Pancreas (tissue), 10 donors: ENCODE measurements at regions not wholly inside any gene's neighbourhood (a gene's known extent, or its start where the extent isn't known, plus 50 kb on each side); places are given as distances from the start of the nearest gene placed in this dataset.

Source experiments
- ATAC-seq, 4 donors: fragments of 200-7000 bp; cut with Tn5 transposase; one replicate each; pipeline versions ENCODE4 v1.8.0 to v1.9.1; 2020; ENCODE audit warnings: mild to moderate bottlenecking in 4 of 4, moderate library complexity in 4 of 4
- DNase-seq, 6 donors: peaks; one replicate each; pipeline ENCODE4 v3.0.0-alpha.2; 2020
- FAIRE-seq: peaks from 2 replicates; lab custom pipeline; 2012; peaks lifted over from hg19 to GRCh38; lab: Jason Lieb, UNC
- H3K27ac ChIP-seq, 4 donors: fragments of 200-600 bp; sonication (generic); 1 replicate in 3 of 4; 2 replicates in 1 of 4; pipeline versions ENCODE4 v1.5.0 to v1.8.0; 2020
- H3K27me3 ChIP-seq, 4 donors: fragments of 200-600 bp; one replicate each; pipeline ENCODE4 v1.8.0; 2021
- H3K36me3 ChIP-seq, 3 donors: fragments of 200-600 bp; sonication (generic) in 1 of 3; one replicate each; pipeline versions ENCODE4 v1.5.0 to v1.8.0; 2020 to 2021
- H3K4me1 ChIP-seq, 3 donors: fragments of 200-600 bp; one replicate each; pipeline ENCODE4 v1.8.0; 2021
- H3K4me3 ChIP-seq, 4 donors: fragments of 200-600 bp; sonication (generic) in 2 of 4; one replicate each; pipeline versions ENCODE4 v1.5.0 to v1.8.0; 2020 to 2021
- H3K9me3 ChIP-seq, 4 donors: fragments of 200-600 bp; one replicate each; pipeline ENCODE4 v1.8.0; 2021
- CTCF ChIP-seq, 4 donors: fragments of 200-600 bp; sonication (generic) in 3 of 4; IDR thresholded peaks; one replicate each; pipeline versions ENCODE4 v1.5.0 to v1.8.0; 2021; ENCODE audit warnings: antibody characterized with exemption in 4 of 4
- WGBS, 2 donors: extraction: QIAGEN DNeasy Blood & Tissue Kit; methylation state at CpG; one replicate each; pipeline ENCODE4 v1.1.7; 2013; 5-methylcytosine and 5-hydroxymethylcytosine counted together
- intact Hi-C, 3 donors: fragments of 100-400 bp; cut with DNase I; formaldehyde crosslinking; loops; one replicate each; pipeline versions ENCODE4 v1.11.1 to v1.14.2; 2022
- donor health status: healthy with polysubstance abuse.
- donor health status: DM: no; HTN: no; CAD: no; lungs with moderate emphysema.
- donor health status: DM: no; HTN: no; CAD: no.
- donor health status: control.
- donor health status: control.
- donor health status: Bipolar disorder and iron deficiency.
- donor health status: DM: yes; HTN: yes; CAD: no.
- donor health status: DM: no; HTN: no; CAD: no.
- donor health status: DM: no; HTN: no; CAD: no.
- donor health status: DM: yes; HTN: yes; CAD: no.

- 30 to 39% methylated on average over 5 of the region's 5 CpGs for WGBS, 2 donors
- H3K9me3 ChIP-seq, result no peaks in the 10 kb centered on the region
- H3K4me3 ChIP-seq, result no peak overlapping the region
- FAIRE-seq, result no peak
- H3K27ac ChIP-seq, result no peak overlapping the region
- no peak for DNase-seq
- intact Hi-C loops, result loop anchor here in 1 of 3 donors (10.0 kb wide), 1 partner anchor 62 kb away; no protein-coding TSS in a partner anchor
- TF ChIP-seq CTCF (IDR thresholded peaks at IDR 0.05), result no peak
- H3K36me3 ChIP-seq, result no peaks in the 10 kb centered on the region
- no peaks in the 10 kb centered on the region for H3K27me3 ChIP-seq
- ATAC-seq, result peak in 1 of 4 donors; percentile 32
- H3K4me1 ChIP-seq, result no peaks in the 10 kb centered on the region
These were observed 237.5 kb downstream of the PIK3C3 start for GRCh38 chr18:42192251-42193248.

DNA sequence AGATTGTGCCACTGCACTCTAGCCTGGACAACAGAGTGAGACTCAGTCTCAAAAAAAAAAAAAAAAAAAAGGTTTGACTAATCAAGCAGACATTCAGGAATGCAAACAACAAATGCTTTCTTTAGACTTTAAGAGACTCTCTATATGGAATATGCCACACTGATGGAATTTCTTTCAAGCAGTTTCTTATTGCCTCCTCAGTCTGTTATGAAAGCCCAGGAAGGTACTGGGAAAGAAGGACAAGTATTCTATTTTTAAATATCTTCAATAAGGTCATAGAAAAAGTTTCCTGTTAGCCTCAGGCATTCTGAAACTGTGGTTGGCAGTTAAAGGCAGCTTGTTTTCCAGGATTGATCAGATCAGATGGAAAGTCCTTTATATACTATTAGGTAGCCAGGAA lies 241.6 kb downstream of the PIK3C3 start:
- TF ChIP-seq CTCF (IDR thresholded peaks at IDR 0.05), result no peak
- Histone ChIP-seq H3K4me1 (no peaks in the 10 kb centered on the region), H3K27ac (no peak overlapping the region), H3K4me3 (no peak overlapping the region), H3K27me3 (no peaks in the 10 kb centered on the region), H3K9me3 (no peaks in the 10 kb centered on the region), H3K36me3 (no peaks in the 10 kb centered on the region)
- intact Hi-C loops, result loop anchor here in 1 of 3 donors (10.0 kb wide), 1 partner anchor 58 kb away; no protein-coding TSS in a partner anchor
- ATAC-seq, result no peak
- no peak for FAIRE-seq
- no peak for DNase-seq

DNA sequence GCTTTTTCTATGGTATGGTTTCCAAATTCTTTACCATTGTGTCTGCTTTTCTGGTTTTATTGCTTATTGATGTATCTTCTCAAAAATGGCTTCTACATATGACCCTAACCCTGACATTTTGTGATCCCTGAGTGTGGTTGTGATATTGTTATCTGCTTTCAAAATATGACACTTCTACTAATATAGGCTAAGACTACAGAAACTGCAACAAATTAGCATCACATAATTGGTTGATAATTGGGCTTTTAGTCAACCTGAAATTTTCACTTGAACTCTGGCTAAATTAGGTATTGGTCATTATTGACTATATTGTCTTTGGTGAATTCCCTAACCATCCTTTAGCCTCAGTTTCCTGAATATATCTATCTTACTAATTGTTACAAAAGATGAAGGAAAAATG lies 246.1 kb downstream of the PIK3C3 start:
- H3K27ac ChIP-seq, result no peak overlapping the region
- DNase-seq (no peak), FAIRE-seq (no peak), ATAC-seq (no peak)
- no peaks in the 10 kb centered on the region for H3K9me3 ChIP-seq
- no peaks in the 10 kb centered on the region for H3K36me3 ChIP-seq
- TF ChIP-seq CTCF (IDR thresholded peaks at IDR 0.05), result no peak
- H3K4me3 ChIP-seq, result no peak overlapping the region
- H3K4me1 ChIP-seq, result no peaks in the 10 kb centered on the region
- no peaks in the 10 kb centered on the region for H3K27me3 ChIP-seq
- intact Hi-C loops, result loop anchor here in 1 of 3 donors (10.0 kb wide), 1 partner anchor 56 kb away; no protein-coding TSS in a partner anchor

DNA sequence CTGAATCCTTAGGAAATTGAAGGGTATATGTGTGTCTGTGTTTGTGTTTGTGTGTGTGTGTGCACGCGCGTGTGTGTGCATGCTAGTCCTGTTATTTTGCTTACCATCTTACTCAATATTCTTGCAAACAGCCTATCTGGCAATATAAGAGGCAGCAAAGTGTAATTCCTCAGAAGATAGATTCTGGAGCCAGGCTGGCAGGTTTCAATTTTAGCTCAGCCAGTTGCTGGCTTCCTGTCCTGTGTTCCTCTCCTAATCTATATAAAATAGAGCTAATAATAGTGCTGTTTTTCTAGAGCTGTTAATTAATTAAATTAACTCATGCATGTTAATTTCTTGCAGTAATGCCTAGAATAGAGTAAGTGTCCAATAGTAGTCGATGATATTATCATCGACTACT lies 256.2 kb downstream of the PIK3C3 start:
- DNase-seq (no peak), ATAC-seq (no peak), FAIRE-seq (no peak)
- Histone ChIP-seq H3K27ac (no peak overlapping the region), H3K4me1 (no peaks in the 10 kb centered on the region), H3K9me3 (no peaks in the 10 kb centered on the region), H3K4me3 (no peak overlapping the region), H3K27me3 (no peaks in the 10 kb centered on the region), H3K36me3 (no peaks in the 10 kb centered on the region)
- intact Hi-C loops, result no loop called here
- TF ChIP-seq CTCF (IDR thresholded peaks at IDR 0.05), result no peak
- WGBS, 2 donors, result 67 to 71% methylated on average over 5 of the region's 5 CpGs

- FAIRE-seq (no peak), DNase-seq (no peak), ATAC-seq (no peak)
- TF ChIP-seq CTCF (IDR thresholded peaks at IDR 0.05), result no peak
- Histone ChIP-seq H3K4me1 (no peaks in the 10 kb centered on the region), H3K27ac (no peak overlapping the region), H3K4me3 (no peak overlapping the region), H3K27me3 (no peaks in the 10 kb centered on the region), H3K9me3 (no peaks in the 10 kb centered on the region), H3K36me3 (no peaks in the 10 kb centered on the region)
- WGBS, 2 donors, result 43 to 55% methylated on average over 1 of the region's 1 CpG
- intact Hi-C loops, result no loop called here
These were observed 267.5 kb downstream of the PIK3C3 start for GRCh38 chr18:42222557-42222956.
